ENCODE measurements at regions not wholly inside any gene's neighbourhood (a gene's known extent, or its start where the extent isn't known, plus 50 kb on each side); places are given as distances from the start of the nearest gene placed in this dataset.
"Not testable (repeated sequence)": the region's sequence is repeated elsewhere in the genome, so short reads cannot be mapped to it uniquely, and the experiment has no call there.

DNA sequence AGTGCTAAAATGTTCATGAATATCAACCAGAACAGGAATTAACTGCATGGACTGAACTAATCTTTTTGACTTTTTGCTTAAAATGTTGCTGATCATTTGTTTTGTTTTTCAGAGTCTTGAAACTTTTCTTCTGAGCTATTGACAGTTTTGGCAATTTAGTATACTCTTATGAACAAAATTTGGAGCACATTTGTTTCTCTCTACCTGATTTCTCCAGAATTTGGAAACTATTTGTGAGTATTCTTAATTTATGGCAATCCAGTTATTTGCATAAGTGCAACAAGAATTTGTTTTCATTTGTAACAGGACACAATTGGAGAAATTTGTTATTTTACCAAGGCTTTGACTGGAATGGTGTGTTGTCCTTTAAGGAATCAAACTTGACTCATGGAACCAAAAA is 107.4 kb downstream of the RTP4 start:
- not testable (repeated sequence) for DNase-seq (ENCODE audit: low read depth in 2 of 2)

DNA sequence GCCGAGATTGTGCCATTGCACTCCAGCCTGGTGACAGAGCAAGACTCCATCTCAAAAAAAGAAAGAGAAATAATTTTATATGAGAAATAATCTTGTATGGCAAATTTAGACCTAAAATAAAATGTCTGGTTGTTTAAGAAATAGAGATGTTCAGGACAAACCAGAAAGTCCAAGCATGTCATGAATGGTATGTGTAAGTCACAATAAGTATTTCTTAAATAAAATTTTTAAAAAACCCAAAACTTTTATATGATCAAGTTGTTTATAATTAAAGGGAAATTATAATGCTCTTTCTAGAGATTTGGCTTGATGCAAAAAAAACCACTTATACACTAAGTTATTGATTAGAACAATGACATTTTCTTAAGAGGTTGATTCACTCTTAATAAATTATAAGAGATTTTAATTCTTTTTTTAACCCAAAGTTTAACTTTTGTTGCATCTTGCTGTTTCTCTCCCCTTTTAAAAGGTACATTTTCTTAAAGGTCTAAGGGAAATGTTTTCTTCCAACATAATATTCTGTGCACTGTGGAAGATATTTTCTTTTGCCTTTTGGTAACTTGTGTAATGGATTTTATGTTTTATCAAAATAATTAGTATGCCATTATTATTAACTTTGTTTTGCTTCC is 105.7 kb downstream of the RTP4 start:
- no peak for DNase-seq (ENCODE audit: low read depth in 2 of 2)

DNA sequence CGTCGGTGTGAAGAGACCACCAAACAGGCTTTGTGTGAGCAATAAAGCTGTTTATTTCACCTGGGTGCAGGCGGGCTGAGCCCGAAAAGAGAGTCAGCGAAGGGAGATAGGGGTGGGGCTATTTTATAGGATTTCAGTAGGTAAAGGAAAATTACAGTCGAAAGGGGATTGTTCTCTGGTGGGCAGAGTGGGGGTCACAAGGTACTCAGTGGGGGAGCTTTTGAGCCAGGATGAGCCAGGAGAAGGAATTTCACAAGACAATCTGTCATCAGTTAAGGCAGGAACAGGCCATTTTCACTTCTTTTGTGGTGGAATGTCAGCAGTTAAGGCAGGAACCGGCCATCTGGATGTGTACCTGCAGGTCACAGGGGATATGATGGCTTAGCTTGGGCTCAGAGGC is 98.1 kb downstream of the RTP4 start:
- DNase-seq (ENCODE audit: low read depth in 2 of 2) = not testable (repeated sequence)

DNA sequence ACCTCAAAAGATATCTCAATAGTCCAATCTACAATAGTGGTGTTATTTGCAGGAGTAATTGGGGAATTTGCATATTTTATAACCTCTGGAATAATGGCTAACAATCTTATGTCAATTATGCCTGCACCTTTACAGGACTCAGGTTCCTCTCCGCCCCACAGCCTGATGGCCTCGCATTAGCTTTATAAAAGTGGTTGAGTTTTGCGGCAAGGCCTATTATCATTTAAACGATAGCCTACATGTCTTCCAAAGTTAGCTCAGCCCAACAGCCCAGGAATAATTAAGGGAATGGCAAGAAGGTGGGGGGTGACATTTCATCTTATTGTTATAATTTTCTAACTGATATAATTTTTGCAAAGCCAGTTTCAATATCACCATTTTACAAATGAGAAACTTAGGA is 97.3 kb downstream of the RTP4 start:
- DNase-seq (ENCODE audit: low read depth in 2 of 2) = no peak

DNA sequence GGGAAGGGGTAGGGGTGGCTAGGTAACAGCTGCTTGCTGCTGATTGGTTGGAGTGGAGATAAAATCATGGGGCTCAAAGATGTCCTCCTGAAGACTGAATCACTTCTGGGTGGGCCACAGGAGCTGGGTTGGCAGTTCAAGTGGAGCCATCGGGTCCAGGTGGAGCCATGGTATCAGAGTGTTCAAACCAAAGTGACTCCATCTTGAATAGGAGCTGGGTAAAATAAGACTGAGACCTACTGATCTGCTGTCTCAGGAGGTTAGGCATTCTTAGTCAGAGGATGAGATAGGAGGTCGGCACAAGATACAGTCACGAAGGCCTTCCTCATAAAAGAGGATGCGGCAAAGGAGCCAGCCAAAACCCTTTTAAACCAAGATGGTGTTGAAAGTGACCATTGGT is 96.5 kb downstream of the RTP4 start:
- no peak for DNase-seq (ENCODE audit: low read depth in 2 of 2)

DNA sequence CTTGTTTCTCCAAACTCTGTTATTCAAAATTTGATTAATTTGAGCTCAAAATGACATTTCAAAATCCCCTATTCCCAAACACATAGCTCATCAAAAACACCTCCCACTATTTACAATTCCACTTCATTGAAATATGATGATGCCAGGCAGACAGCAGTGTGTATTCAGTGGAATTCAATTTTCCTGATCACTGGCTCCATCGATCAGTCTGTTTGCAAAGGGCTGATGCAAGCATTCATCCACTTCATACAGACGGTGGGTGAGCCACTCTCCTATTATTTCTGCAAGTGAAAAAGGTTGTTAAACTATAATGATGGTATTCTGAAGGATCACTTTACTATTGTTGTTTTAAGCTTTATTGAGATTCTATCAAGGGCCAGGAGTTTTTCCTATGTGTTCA is 90.7 kb downstream of the RTP4 start:
- DNase-seq (ENCODE audit: low read depth in 2 of 2) = no peak

DNA sequence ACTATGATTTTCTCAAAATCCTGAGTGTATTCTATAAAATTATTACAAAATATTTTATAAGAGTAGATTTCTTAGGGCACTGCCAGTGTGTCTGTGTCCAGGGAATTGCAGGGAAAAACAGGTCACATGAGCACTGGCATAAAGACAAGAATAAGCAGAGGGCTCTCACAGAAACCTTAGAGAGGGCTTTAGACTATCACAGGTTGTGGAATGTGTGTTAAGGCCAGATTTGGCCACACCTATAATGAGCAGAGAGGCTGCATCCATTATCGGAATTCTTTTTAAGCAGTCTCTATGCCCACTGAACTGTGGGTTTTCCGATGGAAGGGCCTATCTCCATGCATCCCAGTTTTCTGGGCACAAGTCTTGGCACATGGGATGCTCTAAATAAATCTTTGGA is 90.2 kb downstream of the RTP4 start:
- no peak for DNase-seq (ENCODE audit: low read depth in 2 of 2)

DNA sequence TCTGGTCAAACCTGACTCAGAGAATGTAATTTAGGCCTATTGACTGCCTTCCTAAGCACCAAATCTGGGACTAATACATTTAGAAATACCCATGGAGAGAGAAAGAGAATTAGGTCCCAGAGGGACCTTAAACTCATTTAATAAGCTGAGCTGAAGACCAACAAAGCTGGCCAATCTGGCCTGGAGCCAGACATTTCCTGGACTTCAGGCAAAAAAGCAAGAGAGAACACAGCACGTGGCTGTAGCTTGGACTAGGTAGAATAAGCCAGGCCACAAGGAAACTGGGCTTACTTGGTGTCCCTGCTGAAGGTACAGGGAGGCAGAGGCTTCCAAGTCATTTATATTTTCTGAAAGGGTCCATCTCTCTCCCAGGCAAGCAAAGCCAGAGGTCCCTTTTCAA is 88.1 kb downstream of the RTP4 start:
- DNase-seq (ENCODE audit: low read depth in 2 of 2) = no peak

DNA sequence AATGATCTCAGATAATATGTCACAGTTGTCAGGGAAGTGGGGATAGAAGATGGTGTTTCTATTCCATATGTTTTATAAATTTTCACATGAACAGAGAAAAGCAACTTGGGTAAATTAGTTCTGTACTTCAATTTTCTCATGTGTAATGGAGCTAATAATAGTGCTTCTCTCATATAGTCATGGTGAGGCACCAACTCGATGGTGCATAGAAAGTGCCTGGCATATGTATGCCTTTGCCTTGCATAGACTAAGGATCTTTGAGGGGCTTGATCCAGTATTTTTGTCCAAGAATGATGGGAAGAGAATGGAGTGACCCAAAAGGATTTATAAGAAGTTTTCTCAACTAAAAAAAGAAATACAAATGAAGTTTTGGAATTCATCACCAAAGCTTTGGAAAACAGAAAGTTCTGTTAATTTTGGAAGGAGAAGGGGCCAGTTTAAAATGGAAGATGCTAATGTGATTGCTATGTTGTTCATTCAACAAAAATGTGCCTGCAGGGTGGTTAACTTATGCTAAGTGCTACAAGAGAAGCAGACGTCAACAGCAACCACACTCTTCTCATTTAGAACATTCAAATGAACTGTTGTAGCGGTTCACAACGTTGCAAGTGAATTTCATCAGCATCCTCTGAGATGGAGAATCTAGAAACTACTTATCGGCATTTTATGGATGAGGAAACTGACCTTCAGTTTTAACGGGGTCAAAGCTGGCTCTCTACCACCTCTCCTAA is 86.1 kb downstream of the RTP4 start:
- no peak for DNase-seq (ENCODE audit: low read depth in 2 of 2)

DNA sequence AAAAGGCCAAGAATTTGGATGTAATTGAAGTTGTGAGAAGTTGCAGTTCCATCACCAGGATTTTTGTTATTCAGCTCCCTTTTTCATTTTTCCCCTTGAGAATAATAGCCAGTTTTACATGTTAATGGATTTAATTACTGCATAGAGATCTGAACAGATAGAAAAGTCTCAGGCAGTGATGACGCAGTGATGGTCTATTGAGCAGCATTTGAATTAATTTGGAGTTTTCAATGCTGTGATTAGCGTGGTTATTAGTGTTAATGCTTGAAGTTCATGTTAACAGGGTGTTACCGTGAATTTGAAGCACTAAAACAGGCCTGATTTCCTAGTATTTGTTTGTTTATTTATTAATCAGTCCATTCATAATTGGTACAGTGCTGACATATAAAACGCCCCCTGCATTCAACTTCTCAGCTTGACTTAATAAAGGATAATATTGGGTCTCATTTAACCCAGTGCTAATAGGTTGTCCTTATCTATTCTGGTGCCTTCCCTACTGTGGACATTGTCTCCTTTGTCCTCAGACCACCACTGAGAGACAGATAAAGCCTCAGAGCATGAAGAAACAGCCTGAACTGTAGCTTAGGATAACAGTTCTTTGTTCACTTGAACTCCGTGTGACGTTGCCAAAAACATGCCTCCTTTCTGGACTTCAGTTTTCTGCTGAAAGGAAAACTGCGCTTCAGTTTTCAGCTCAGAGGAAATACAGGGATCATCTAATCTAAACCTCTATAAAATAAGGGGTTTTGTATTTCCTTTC is 82.4 kb downstream of the RTP4 start:
- no peak for DNase-seq (ENCODE audit: low read depth in 2 of 2)

DNA sequence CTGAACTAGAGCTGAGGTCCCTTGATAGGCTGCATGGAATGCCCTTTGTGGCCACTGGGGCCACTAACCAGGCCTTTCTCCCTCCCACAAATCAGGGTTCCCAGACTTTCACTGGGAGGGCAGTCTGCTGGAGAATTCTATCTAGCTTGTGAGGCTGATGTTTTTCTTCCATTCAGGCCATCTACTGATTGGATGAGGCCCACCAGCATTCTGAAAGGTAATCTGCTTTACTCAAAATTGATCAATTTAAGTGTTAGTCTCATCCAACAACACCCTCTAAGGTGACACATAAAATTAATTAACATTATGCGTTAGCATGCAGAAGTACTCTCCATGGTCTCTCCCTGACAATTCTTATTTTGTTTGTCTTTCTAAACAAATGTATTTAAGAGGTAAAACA is 80.5 kb downstream of the RTP4 start:
- no peak for DNase-seq (ENCODE audit: low read depth in 2 of 2)

DNA sequence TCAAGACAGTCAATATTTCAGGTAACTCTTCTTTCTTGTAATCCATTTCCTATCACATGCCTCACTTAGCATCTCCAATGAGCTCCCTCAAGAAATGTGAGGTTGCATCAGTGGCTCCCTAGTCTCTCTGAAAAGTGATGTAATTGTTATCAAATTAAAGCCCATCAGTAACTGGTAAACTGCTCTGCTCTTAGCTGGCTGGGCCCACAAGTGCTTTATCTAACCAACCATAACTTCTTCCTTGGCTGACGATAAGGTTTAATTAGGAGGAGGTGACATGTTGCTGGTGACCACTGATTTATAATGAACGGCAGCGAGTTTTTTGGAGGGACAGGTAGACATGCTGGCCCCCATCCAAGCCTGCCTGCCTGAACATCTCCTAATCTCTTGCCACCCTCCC is 79.6 kb downstream of the RTP4 start:
- no peak for DNase-seq (ENCODE audit: low read depth in 2 of 2)

DNA sequence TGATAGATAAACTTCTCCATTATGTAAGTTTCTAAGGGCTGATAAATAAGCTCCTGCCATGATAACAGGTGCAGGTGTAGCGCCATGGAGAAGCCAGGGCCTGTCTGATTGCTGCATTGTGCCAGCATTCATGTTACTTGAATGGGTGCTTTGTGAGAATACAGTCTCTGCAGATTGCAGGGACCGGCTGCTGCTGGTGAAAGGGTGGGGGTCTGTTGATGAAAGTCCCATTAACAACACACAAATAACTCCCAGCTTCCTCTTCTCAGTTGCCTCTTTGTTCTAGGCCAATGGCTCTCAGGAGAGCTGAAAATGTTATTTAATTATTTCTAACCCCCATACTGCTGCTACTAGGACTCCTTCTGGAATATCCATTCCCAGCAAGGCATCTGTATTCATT is 77.2 kb downstream of the RTP4 start:
- DNase-seq (ENCODE audit: low read depth in 2 of 2) = no peak

DNA sequence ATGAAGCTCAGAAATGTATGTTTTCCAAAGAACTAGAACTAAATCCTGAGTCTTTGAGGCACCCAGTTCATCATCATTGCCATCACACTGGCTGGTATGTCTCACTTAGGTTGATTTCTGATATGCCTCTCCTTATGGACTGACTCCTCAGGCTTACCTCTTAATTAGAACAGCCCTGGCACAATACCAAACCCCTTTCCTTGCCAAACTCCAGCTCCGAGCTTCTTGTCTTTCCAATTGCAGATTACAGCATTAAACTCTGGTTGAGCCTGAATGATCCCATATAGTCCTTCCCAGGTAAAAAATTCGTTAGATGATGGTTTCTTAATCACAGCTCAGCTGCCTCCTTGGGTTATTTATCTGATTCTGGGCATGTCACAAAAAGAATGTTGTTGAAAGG is 66.3 kb downstream of the RTP4 start:
- no peak for DNase-seq (ENCODE audit: low read depth in 2 of 2)

DNA sequence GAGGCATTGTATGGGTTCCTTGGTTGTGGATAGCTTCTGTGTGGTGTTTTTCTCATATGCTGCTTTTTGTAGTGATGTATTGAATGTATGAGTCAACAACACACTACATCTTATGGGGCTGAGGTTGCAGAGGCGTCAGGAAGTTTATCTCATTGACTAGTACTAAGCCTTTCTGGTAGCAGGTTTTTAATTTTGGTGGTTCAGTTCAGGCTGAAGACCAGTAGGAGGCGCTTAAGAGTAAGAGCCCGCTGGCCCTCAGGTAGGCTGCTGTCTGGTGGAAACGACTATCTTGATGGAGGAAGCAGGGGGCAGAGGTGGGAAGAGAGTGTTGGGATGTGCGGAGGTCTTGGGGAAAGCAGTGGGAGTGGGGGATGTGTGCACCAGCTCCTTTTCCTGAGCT is 62.4 kb downstream of the RTP4 start:
- DNase-seq (ENCODE audit: low read depth in 2 of 2) = no peak
